GM12873 (cell line): ENCODE measurements at regions not wholly inside any gene's neighbourhood (a gene's known extent, or its start where the extent isn't known, plus 50 kb on each side); places are given as distances from the start of the nearest gene placed in this dataset.

Source experiments
- CTCF ChIP-seq: IDR thresholded peaks from 2 replicates; pipeline ENCODE4 v1.5.1; 2012; ENCODE audit warnings: low read depth, mild to moderate bottlenecking, moderate library complexity, low read length, control low read depth; ENCODE audit not compliant: insufficient read depth; ENCODE audit errors: missing control alignments

- no peak for TF ChIP-seq CTCF
Observed at GRCh38 chr6:27805347-27805746, 106.8 kb downstream of the OR2B2 start.

GRCh38 chr6:27804851-27805250 lies 107.3 kb downstream of the OR2B2 start:
- no peak for TF ChIP-seq CTCF

GRCh38 chr6:27800731-27801373 lies 111.3 kb downstream of the OR2B2 start:
- no peak for TF ChIP-seq CTCF

- TF ChIP-seq CTCF, result no peak
Observed at GRCh38 chr6:27797960-27798359, 114.2 kb downstream of the OR2B2 start.

GRCh38 chr6:27795697-27796494 lies 116.3 kb downstream of the OR2B2 start:
- peak; percentile 68 for TF ChIP-seq CTCF

GRCh38 chr6:27791182-27791943 lies 120.8 kb downstream of the OR2B2 start:
- TF ChIP-seq CTCF, result no peak

- no peak for TF ChIP-seq CTCF
Observed at GRCh38 chr6:27786048-27786447, 126.1 kb downstream of the OR2B2 start.
